BE2C (cell line): ENCODE measurements at regions not wholly inside any gene's neighbourhood (a gene's known extent, or its start where the extent isn't known, plus 50 kb on each side); places are given as distances from the start of the nearest gene placed in this dataset.

Source experiments
- DNase-seq: peaks from one replicate; pipeline ENCODE4 v3.0.0-alpha.2; 2020
- H3K27me3 ChIP-seq: fragments of 250-450 bp; sonication (Bioruptor Pico); 2 replicates; pipeline ENCODE4 v1.5.1; 2020; ENCODE audit warnings: mild to moderate bottlenecking
- H3K36me3 ChIP-seq: fragments of 250-450 bp; sonication (Bioruptor Pico); 2 replicates; pipeline ENCODE4 v1.5.1; 2020; ENCODE audit warnings: mild to moderate bottlenecking
- H3K4me1 ChIP-seq: fragments of 250-450 bp; sonication (Bioruptor Pico); 2 replicates; pipeline ENCODE4 v1.5.1; 2020
- H3K4me3 ChIP-seq: 2 replicates; pipeline ENCODE4 v1.5.1; 2011; ENCODE audit warnings: low read depth, low read length
- H3K9me3 ChIP-seq: fragments of 250-450 bp; sonication (Bioruptor Pico); 2 replicates; pipeline ENCODE4 v1.5.1; 2020
- TF ChIP-seq, protein P1 (sequence below): IDR thresholded peaks from 2 replicates; pipeline ENCODE4 v1.5.1; 2012; ENCODE audit warnings: mild to moderate bottlenecking, low read depth, low read length

DNA sequence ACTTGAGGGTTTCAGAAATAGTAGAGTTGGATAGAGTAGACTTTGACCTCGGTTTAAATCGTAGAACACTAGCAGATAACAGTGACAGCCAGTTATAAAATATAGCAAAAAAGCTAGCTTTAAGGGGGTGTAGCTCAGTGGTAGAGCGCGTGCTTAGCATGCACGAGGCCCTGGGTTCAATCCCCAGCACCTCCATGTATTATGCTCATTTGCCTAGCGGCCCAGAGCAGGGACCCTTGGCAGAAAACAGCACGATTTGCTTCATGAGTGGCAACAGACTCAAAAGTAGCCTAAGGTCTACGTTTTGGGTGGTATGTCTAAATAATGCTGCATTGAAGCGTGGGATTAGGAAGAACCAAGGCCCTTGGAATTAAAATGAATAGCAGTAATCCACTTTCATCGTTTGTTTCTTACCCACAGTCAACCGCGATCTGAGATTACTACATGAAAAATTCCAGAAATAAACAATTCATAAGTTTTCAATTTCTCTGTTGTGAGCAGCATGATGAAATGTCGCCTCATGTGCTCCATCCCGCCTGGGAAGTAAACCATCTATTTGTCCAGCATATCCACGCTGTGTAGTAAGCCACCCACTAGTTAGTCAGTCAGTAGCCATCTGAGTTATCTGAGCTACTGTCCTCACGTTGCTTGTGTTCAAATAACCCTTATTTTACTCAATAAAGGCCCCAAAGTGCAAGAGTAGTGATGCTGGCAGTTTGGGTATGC is 184.9 kb downstream of the GPX5 start:
- Histone ChIP-seq H3K27me3 (no peaks in the 10 kb centered on the region), H3K36me3 (no peaks in the 10 kb centered on the region), H3K4me1 (no peaks in the 10 kb centered on the region), H3K9me3 (no peaks in the 10 kb centered on the region), H3K4me3 (peak overlapping the region; percentile 93)
- TF ChIP-seq, protein P1, sequence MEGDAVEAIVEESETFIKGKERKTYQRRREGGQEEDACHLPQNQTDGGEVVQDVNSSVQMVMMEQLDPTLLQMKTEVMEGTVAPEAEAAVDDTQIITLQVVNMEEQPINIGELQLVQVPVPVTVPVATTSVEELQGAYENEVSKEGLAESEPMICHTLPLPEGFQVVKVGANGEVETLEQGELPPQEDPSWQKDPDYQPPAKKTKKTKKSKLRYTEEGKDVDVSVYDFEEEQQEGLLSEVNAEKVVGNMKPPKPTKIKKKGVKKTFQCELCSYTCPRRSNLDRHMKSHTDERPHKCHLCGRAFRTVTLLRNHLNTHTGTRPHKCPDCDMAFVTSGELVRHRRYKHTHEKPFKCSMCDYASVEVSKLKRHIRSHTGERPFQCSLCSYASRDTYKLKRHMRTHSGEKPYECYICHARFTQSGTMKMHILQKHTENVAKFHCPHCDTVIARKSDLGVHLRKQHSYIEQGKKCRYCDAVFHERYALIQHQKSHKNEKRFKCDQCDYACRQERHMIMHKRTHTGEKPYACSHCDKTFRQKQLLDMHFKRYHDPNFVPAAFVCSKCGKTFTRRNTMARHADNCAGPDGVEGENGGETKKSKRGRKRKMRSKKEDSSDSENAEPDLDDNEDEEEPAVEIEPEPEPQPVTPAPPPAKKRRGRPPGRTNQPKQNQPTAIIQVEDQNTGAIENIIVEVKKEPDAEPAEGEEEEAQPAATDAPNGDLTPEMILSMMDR: no peak
- DNase-seq: peak; percentile 82

DNA sequence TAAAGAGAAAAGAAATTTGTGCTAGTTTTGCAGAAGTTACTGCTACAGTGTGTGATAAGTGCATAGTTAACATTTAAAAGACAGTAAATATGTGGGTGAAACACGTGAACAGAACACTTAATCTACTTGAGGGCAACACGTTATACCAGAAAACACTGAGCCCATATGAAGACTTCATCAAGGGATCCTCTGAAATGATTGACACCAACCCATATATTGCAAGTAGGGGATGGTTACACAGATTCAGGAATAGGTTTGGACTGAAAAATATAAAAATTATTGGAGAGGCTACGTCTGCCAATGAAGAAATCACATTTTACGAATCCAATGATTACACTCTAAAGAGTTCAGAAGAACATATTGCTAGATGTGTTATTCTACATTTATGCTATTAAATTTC is 185.6 kb downstream of the GPX5 start:
- Histone ChIP-seq H3K9me3 (no peaks in the 10 kb centered on the region), H3K4me1 (no peaks in the 10 kb centered on the region), H3K36me3 (no peaks in the 10 kb centered on the region), H3K4me3 (peak overlapping the region; percentile 93), H3K27me3 (no peaks in the 10 kb centered on the region; the same call in 1 of the 2 replicates)
- no peak for DNase-seq
- TF ChIP-seq, protein P1: no peak

DNA sequence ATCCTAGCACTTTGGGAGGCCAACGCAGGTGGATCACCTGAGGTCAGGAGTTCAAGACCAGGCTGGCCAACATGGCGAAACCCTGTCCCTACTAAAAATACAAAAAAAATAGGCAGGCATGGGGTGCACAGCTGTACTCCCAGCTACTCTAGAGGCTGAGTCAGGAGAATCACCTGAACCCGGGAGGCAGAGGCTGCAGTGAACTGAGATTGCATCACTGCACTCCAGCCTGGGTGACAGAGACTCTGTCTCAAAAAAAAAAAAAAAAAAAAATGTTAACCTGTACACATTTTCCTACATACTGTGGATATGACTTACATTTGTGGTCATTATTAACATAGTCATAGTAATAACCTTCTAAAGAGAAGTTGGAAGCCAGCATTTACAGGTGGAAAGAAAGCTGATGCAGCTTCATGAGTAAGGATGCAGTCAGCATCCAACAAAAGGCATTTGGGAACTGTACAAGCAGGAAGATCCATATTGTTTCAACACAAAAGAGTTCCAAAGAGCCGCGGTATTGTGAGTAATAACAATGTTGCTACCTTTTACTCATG is 186.2 kb downstream of the GPX5 start:
- Histone ChIP-seq H3K9me3 (no peaks in the 10 kb centered on the region), H3K4me3 (no peak overlapping the region; the same call in 1 of the 2 replicates), H3K4me1 (no peaks in the 10 kb centered on the region), H3K36me3 (no peaks in the 10 kb centered on the region), H3K27me3 (no peaks in the 10 kb centered on the region; the same call in 1 of the 2 replicates)
- TF ChIP-seq, protein P1: no peak
- DNase-seq: no peak

DNA sequence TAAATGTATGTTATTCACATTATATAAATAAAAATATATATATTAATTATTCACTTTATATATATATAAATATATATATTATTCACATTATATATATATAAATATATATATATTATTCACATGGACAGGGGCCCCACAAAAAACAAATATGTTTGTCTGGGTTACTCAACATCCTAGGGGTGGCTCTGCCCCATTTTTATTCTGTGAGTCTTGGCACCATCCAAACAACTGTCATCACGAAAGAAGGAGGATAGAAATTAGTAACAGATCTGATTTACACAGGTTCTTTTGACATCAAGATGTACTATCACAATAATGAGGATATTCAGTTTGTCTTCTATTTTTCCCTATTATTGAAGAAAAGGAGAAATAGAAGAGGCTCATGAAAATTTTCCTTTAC is 187.3 kb downstream of the GPX5 start:
- Histone ChIP-seq H3K27me3 (no peaks in the 10 kb centered on the region; the same call in 1 of the 2 replicates), H3K36me3 (no peaks in the 10 kb centered on the region), H3K9me3 (no peaks in the 10 kb centered on the region), H3K4me3 (no peak overlapping the region), H3K4me1 (no peaks in the 10 kb centered on the region)
- no peak for DNase-seq
- TF ChIP-seq, protein P1: no peak

DNA sequence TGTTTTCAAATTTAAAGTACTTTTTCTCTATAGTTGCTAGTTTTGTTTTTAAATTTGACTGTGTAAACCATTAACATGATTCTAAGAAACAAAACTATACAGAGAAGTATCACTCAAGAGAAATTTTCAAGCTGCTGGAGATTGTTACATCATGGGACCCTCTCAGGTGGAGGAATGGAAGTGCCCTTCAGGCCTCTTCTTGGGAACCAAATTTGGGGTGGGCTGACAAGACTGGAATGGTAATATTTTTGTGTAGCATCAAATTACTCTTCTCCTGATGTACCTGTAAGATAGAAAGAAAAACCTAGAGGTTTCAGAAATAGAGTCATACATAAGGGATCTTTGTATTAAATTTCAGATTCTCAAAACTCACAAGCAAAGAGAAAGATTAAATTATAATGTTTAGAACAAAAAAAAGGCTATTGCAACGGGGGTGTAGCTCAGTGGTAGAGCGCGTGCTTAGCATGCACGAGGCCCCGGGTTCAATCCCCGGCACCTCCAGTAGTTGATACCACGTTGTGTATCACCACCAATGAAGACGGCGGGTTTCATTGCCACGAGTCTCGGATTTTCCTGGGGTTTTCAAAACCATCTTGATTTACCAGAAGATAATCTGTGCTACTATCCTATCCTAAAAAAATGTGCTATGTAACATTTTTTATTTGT is 193.7 kb downstream of the GPX5 start:
- TF ChIP-seq, protein P1: no peak
- peak; percentile 62 for DNase-seq
- H3K9me3 ChIP-seq: no peaks in the 10 kb centered on the region

More for the DNA sequence above, 193.7 kb downstream of the GPX5 start:
- H3K4me1 ChIP-seq: no peaks in the 10 kb centered on the region
- no peaks in the 10 kb centered on the region for H3K36me3 ChIP-seq
- H3K27me3 ChIP-seq: no peaks in the 10 kb centered on the region; the same call in 1 of the 2 replicates
- no peak overlapping the region for H3K4me3 ChIP-seq
